T-helper 1 cell treated with Interleukin-12 subunit alpha and Interleukin-12 subunit beta and Interleukin-4 antibody, amounts not matched to agents 30 μg/mL and 1 μg/mL, for 36 hours (primary cell): ENCODE measurements at regions not wholly inside any gene's neighbourhood (a gene's known extent, or its start where the extent isn't known, plus 50 kb on each side); places are given as distances from the start of the nearest gene placed in this dataset.

Experiments
- H3K27ac Mint-ChIP-seq: one replicate; pipeline ENCODE4 v1.8.0; 2021; ENCODE audit warnings: mild to moderate bottlenecking, mixed read lengths
- H3K27me3 Mint-ChIP-seq: one replicate; pipeline ENCODE4 v1.8.0; 2021; ENCODE audit warnings: low read depth, mixed read lengths
- H3K36me3 Mint-ChIP-seq: one replicate; pipeline ENCODE4 v1.8.0; 2021; ENCODE audit warnings: low read depth, mixed read lengths
- H3K4me1 Mint-ChIP-seq: one replicate; pipeline ENCODE4 v1.8.0; 2021; ENCODE audit warnings: low read depth, mixed read lengths
- H3K4me3 Mint-ChIP-seq: one replicate; pipeline ENCODE4 v1.8.0; 2021; ENCODE audit warnings: mild to moderate bottlenecking, moderate library complexity, mixed read lengths
- H3K9me3 Mint-ChIP-seq: one replicate; pipeline ENCODE4 v1.8.0; 2021; ENCODE audit warnings: mixed read lengths

DNA sequence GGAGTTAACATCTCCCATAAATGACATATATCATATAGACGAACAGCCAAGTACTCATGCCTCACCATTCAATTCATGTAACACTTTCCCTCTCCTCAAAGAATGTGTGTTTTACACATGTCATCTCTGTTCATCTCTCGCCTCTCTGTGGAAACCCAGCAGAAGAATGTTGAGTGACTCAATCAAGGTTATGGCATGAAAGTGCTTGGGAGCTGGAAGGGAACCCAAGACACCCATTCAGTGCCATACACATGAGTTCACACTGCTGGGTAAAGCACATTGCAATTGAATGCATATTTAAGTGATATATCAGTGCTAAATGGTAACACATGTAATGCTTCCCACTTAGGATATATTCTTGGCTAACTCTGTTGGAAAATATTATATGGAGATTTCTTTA, 322.9 kb downstream of the PTEN start:
- Mint-ChIP-seq H3K9me3 (peaks cover 7% of the 10 kb centered on the region), H3K27ac (no peak overlapping the region), H3K27me3 (peaks cover 5% of the 10 kb centered on the region), H3K4me3 (no peak overlapping the region), H3K4me1 (no peaks in the 10 kb centered on the region), H3K36me3 (no peaks in the 10 kb centered on the region)

DNA sequence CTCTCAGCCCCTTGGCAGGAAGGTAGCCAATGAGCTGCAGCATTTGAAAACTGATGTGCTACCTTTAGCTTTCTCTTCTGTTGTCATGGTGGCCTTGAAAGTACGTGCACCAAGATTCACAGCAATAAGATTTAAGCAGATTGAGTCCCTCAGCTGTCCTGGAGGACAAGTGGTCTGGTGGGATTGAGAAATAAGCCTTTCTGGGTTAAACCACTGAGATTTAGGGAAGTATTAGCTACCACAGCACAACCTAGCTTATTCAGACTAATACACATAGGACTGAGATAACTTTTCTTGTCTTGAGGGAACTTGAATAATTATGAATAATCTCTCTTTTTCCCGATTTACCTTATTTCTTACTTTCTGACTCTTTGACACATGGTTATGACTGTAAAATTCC, 324.0 kb downstream of the PTEN start:
- peaks cover 5% of the 10 kb centered on the region for H3K27me3 Mint-ChIP-seq
- no peak overlapping the region for H3K4me3 Mint-ChIP-seq
- no peaks in the 10 kb centered on the region for H3K4me1 Mint-ChIP-seq
- no peaks in the 10 kb centered on the region for H3K36me3 Mint-ChIP-seq
- H3K27ac Mint-ChIP-seq = no peak overlapping the region
- H3K9me3 Mint-ChIP-seq = peaks cover 7% of the 10 kb centered on the region

DNA sequence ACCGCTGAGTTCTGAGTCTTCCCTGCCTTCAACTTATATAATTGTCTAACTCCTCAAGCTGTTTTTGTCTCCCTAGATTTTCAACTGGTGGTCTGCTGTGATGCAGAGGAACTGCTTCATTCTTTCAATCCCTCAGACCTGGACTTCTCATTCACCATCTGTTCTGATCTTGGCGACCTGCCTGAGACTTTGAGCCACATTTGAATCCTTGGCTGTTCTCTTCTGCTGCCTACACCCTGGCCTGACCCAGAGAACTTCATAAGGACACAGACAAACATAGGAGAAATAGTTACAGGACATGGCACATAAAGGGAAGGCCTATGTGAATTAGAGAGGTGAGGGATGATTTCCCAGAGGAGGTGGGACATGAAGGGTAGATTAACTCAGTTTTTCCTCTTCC, 326.7 kb downstream of the PTEN start:
- no peak overlapping the region for H3K4me3 Mint-ChIP-seq
- H3K27ac Mint-ChIP-seq = no peak overlapping the region
- peaks cover 5% of the 10 kb centered on the region for H3K27me3 Mint-ChIP-seq
- H3K4me1 Mint-ChIP-seq = peaks cover 18% of the 10 kb centered on the region
- no peaks in the 10 kb centered on the region for H3K9me3 Mint-ChIP-seq
- no peaks in the 10 kb centered on the region for H3K36me3 Mint-ChIP-seq

DNA sequence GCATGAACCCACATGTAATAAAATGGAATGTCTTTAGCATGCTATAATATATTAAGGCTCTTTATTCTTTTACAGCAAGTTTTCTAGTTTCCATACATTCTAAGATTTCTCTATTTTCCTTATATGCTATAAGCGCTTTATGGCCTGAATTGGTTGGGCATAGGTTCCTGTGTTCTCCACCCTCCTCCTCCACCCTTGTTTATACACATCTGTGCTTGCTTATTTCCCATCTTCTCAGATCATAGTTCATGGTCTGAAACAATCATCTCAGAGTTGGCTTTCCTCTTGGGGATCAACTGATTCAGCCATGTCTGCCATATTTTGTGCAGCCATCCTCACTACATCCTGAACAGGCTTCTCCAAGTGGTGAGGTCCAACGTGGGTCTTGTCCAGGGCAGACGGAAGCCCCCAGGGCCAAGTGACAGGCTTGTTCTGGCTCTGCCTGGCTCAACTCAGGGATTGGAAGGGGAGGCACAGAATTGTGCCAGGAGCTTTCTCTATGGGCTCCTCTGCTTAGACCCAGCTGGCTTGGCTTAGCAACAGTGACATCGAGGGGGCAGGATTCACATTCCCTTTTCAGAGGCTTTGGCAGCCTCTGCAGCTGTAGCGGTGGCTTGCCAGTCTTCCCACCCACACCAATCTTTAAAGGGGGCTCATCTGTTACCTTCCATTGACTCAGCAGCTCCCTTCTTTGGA, 327.3 kb downstream of the PTEN start:
- Mint-ChIP-seq H3K9me3 (no peaks in the 10 kb centered on the region), H3K27ac (no peak overlapping the region), H3K27me3 (peaks cover 6% of the 10 kb centered on the region), H3K36me3 (no peaks in the 10 kb centered on the region), H3K4me1 (peaks cover 23% of the 10 kb centered on the region), H3K4me3 (no peak overlapping the region)

DNA sequence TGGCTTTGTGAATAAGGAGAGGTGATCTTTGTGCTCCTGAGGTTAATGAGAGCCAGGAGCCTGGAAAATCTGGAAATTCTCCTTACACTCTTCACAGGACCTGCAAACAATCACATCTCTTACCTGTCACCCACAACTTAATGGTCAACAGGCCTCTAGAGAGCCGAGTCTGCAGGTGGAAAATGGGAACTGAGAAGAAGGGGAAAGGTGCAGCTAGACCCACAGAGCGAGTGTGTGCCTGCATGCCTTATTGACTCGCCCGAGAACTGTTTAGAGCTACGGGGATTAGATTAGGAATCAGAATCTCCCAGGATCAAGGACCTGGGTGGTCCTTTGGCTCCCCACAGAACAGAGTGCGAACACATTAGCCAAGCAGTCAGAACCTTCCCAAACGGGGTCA, 329.6 kb downstream of the PTEN start:
- no peak overlapping the region for H3K4me3 Mint-ChIP-seq
- H3K27ac Mint-ChIP-seq = no peak overlapping the region
- H3K4me1 Mint-ChIP-seq = peaks cover 29% of the 10 kb centered on the region
- H3K9me3 Mint-ChIP-seq = peaks cover 10% of the 10 kb centered on the region
- H3K36me3 Mint-ChIP-seq = peaks cover 3% of the 10 kb centered on the region
- peaks cover 3% of the 10 kb centered on the region for H3K27me3 Mint-ChIP-seq

DNA sequence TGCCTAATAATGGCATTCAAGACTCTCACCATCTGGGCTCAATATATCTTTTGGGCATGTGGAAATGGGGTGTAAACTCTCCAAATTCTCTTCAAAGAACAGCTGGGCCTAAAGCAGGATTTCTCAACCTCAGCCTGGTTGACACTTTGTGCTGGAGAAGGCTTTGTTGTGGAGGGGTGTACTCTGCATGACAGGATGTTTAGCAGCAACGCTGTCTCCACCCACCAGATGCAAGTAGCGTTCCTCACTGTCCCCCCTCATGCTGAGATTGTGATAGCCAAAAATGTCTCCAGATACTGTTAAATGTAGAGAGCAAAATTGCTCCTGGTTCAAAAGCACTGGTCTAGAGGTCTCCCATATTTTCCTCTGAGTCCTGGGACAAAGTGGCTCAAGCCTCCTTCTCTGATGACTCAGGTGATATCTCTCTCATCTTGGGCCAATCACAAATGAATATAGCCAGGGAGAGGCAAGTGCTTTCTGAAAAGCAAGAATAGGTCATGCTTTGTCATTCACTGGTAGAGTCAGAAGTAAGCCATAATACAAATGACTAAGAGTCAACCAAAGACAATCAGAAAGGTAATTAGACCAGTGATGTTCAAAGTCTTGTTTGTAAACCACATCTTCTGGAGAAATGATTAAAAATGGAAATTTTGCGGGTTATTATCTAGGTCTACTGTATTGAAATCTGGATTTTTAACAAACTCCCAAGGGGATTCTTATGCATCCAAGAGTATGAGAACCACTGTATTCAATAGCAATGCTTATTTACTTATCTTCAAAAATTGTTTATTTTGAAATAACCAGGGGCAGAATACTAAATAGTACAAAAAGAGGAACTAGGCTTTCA, 330.8 kb downstream of the PTEN start:
- H3K4me1 Mint-ChIP-seq = peaks cover 29% of the 10 kb centered on the region
- H3K4me3 Mint-ChIP-seq = peak overlapping the region; percentile 59
- peaks cover 3% of the 10 kb centered on the region for H3K36me3 Mint-ChIP-seq
- H3K27me3 Mint-ChIP-seq = peaks cover 3% of the 10 kb centered on the region
- peaks cover 10% of the 10 kb centered on the region for H3K9me3 Mint-ChIP-seq
- peak overlapping the region; percentile 93 for H3K27ac Mint-ChIP-seq

DNA sequence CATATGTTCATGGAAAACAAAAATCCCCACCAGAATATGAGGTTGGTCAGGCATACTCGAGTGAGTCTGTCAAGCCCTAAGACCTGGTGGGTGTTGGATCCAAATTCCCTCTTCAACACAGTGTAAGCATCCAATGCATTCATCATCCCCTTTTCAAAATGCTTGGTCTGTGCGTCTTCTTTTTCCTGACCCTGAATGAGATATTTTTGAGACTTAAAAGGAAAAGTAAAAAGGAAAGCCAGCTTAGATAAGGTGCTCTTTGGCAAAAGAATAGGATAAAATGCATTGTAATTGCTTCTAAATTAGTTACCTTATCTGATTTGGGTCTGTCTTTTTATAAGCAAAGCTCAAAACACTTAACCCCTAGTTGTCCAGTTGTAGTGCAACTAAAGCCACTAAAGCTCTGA, 331.5 kb downstream of the PTEN start:
- no peak overlapping the region for H3K4me3 Mint-ChIP-seq
- peaks cover 3% of the 10 kb centered on the region for H3K36me3 Mint-ChIP-seq
- H3K27ac Mint-ChIP-seq = no peak overlapping the region
- peaks cover 3% of the 10 kb centered on the region for H3K27me3 Mint-ChIP-seq
- H3K4me1 Mint-ChIP-seq = peaks cover 29% of the 10 kb centered on the region
- H3K9me3 Mint-ChIP-seq = peaks cover 10% of the 10 kb centered on the region

DNA sequence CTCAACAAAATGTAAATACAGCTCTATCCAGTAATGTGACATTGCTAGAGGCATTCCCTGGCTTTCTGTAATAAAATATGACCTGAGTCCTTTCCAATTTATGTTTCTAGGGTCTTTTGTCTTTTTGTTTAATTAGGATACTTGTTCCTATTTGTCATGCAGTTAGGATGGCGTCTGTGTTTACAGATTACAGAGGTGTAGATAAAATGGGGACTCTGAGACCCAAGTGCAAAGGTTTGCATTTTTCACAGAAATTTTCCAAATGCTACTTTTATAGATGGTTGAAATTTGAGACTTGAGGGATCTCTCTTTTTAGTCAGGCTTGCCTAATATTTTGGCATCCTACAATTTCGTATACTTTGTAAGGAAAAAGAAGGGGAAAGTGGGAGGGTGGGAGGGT, 332.4 kb downstream of the PTEN start:
- H3K27ac Mint-ChIP-seq = no peak overlapping the region
- H3K36me3 Mint-ChIP-seq = peaks cover 3% of the 10 kb centered on the region
- peaks cover 10% of the 10 kb centered on the region for H3K9me3 Mint-ChIP-seq
- H3K27me3 Mint-ChIP-seq = peaks cover 3% of the 10 kb centered on the region
- H3K4me3 Mint-ChIP-seq = no peak overlapping the region
- H3K4me1 Mint-ChIP-seq = peaks cover 29% of the 10 kb centered on the region

DNA sequence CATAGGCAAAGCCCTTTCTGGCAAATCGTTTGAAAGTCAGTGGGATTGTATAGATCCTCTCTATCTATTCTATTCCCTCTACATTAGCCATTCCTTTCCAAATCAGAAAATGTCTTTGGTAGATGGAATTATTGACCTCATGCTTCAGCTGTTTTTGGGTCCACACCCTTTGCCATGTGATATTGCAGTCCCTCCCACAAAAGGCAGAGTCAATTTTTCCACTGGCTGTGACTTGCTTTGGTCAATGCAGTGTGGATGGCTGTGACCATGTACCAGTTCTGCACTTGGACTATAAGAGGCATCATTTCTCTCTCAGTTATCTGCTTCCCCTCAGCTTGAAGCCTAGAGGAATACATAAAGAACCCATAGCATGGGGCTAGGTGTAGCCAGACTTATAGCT, 332.9 kb downstream of the PTEN start:
- Mint-ChIP-seq H3K27ac (no peak overlapping the region), H3K9me3 (peaks cover 10% of the 10 kb centered on the region), H3K36me3 (peaks cover 3% of the 10 kb centered on the region), H3K4me1 (peaks cover 29% of the 10 kb centered on the region), H3K27me3 (peaks cover 3% of the 10 kb centered on the region), H3K4me3 (no peak overlapping the region)

DNA sequence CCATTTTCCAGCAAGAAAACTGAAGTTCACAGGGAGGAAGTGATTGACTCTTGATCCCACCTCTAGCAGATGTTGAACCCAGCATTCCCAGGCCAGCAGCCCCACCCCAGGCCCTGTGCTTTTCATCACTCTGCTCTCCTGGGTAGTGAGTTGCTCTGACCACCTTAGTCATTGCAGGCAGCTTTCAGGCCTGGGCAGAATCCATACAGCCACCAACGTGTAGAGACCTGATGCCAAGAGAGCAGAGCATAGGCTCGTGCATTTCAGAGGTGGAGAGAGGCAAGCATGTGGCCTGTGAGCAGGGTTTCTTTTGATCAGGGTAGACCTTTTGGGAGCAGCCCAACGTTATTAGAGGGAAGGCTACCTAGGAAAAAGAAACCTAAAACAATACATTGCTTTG, 334.6 kb downstream of the PTEN start:
- peaks cover 3% of the 10 kb centered on the region for H3K27me3 Mint-ChIP-seq
- H3K9me3 Mint-ChIP-seq = peaks cover 10% of the 10 kb centered on the region
- peaks cover 3% of the 10 kb centered on the region for H3K36me3 Mint-ChIP-seq
- peaks cover 29% of the 10 kb centered on the region for H3K4me1 Mint-ChIP-seq
- no peak overlapping the region for H3K4me3 Mint-ChIP-seq
- H3K27ac Mint-ChIP-seq = no peak overlapping the region

DNA sequence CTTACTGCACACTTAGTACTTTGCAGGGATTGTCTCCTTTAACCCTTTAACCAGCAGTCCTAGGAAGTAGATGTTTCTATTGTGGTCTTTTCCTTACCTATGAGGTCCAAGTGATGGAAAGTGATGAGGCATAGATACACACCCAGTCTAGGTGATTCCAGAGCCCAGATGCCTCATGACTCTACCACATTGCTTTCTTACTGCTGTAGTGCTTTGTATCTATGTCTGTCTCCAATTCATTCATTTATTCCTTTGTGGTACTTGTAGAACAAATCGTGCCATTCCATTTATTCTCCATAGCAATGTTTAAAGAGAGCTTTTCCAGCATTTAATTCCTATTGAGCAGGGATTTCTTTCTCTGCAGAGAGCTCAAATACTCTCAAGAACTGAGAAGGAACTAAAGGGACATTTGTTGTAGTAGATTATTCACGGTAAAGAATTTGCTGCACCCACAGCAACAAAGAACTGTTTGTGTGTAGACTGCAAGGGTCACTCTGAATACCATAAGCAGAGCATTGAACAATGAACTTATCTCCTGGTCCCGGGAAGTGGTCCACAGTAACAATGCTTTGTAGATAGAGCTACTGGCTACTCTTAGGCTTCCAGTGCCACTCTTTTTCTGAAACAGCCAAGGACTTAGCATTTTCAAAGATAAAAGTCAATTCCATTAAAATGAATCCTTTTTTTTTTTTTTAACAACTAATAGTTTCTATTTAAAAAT, 337.0 kb downstream of the PTEN start:
- no peak overlapping the region for H3K27ac Mint-ChIP-seq

DNA sequence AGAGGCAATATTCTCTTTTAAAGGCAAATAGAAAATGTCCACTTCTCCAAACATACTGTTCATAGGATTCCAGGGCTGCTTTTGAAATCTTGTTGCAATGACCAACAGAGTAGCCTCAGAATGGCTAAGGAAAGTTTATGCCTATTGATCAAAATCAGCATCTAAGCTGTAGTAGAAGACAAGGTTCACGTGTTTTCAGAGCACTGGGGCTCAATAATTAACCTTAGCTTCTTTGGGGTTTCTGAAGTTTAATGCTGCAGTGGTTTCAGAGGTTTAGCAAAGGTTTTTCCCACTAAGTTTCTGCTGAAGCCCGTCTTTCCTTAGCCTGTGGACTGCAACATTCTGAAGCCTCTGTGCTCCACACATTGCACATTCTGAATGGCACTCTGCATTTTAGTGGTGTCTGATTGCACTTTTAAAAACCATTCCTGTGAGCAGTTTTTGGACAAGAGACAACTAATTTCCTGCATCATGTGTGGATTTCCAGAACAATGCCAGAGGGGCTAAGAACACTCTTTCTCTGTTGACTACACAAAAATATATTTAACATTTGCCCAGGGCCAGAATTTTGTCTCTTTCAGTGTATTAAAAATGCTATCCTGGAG, 342.5 kb downstream of the PTEN start:
- H3K4me1 Mint-ChIP-seq = no peaks in the 10 kb centered on the region
- no peak overlapping the region for H3K27ac Mint-ChIP-seq
- H3K27me3 Mint-ChIP-seq = peaks cover 6% of the 10 kb centered on the region
- H3K4me3 Mint-ChIP-seq = no peak overlapping the region
- no peaks in the 10 kb centered on the region for H3K9me3 Mint-ChIP-seq
- no peaks in the 10 kb centered on the region for H3K36me3 Mint-ChIP-seq

More for the DNA sequence above, 337.0 kb downstream of the PTEN start:
- H3K27me3 Mint-ChIP-seq = peaks cover 3% of the 10 kb centered on the region
- H3K4me1 Mint-ChIP-seq = peaks cover 8% of the 10 kb centered on the region
- H3K4me3 Mint-ChIP-seq = no peak overlapping the region
- peaks cover 3% of the 10 kb centered on the region for H3K36me3 Mint-ChIP-seq
- H3K9me3 Mint-ChIP-seq = peaks cover 10% of the 10 kb centered on the region

DNA sequence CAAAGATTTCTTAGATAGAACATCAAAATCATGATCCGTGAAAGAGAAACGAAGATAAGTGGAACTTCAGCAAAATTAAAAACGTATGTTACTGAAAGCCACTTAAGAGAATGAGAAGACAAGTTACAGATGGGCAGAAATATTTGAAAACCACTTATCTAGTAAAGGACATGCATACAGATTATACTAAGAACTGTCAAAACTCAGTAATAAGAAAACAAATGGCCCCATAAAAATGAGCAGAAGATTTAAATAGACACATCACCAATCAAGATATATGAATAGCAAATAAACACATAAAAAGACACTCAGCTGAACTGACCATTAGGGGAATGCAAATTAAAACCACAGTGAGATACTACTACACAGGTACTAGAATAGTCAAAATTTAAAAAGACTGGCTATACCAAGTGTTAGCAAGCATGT, 343.7 kb downstream of the PTEN start:
- Mint-ChIP-seq H3K9me3 (no peaks in the 10 kb centered on the region), H3K36me3 (no peaks in the 10 kb centered on the region), H3K4me3 (no peak overlapping the region), H3K27me3 (peaks cover 6% of the 10 kb centered on the region), H3K27ac (no peak overlapping the region), H3K4me1 (no peaks in the 10 kb centered on the region)

DNA sequence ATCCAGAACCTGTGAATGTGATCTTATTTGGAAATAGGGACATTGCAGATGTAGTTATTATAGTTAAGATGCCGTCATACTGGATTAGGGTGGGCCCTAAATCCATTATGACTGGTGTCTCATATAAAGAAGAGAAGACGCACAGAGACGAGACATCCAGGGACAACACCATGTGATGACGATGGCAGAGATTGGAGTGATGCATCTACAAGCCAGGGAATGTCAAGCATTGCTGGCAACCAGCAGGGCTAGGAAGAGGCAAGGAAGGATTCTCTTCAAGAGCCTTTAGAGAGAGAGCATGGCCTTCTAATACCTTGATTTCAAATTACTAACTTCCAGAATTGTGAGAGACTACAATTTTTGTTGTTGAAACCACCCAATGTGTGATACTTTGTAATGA, 345.8 kb downstream of the PTEN start:
- Mint-ChIP-seq H3K36me3 (no peaks in the 10 kb centered on the region), H3K27me3 (peaks cover 6% of the 10 kb centered on the region), H3K4me3 (no peak overlapping the region), H3K9me3 (no peaks in the 10 kb centered on the region), H3K27ac (no peak overlapping the region), H3K4me1 (no peaks in the 10 kb centered on the region)
